GM20431 (cell line): ENCODE measurements at regions not wholly inside any gene's neighbourhood (a gene's known extent, or its start where the extent isn't known, plus 50 kb on each side); places are given as distances from the start of the nearest gene placed in this dataset.

ENCODE experiments used
- in situ Hi-C: fragments of 300-500 bp; cut with MseI, MboI; formaldehyde crosslinking; loops from one replicate; pipeline ENCODE4 v1.15.0; 2020; ENCODE audit warnings: low sequenced_read_pairs; ENCODE audit not compliant: unreplicated experiment

GRCh38 chr5:57582578-57583070, 100.0 kb upstream of the ACTBL2 start:
- in situ Hi-C loops = no loop called here

- in situ Hi-C loops = no loop called here
Observed at GRCh38 chr5:57581772-57582171, 99.2 kb upstream of the ACTBL2 start.

- in situ Hi-C loops = no loop called here
Observed at GRCh38 chr5:57581222-57581621, 98.6 kb upstream of the ACTBL2 start.

- in situ Hi-C loops = no loop called here
Observed at GRCh38 chr5:57577432-57578175, 95.0 kb upstream of the ACTBL2 start.

- in situ Hi-C loops = no loop called here
Observed at GRCh38 chr5:57576317-57576716, 93.7 kb upstream of the ACTBL2 start.

GRCh38 chr5:57575839-57576238, 93.2 kb upstream of the ACTBL2 start:
- in situ Hi-C loops = no loop called here

- in situ Hi-C loops = no loop called here
Observed at GRCh38 chr5:57572461-57572860, 89.8 kb upstream of the ACTBL2 start.

GRCh38 chr5:57569601-57570000, 87.0 kb upstream of the ACTBL2 start:
- in situ Hi-C loops = no loop called here

GRCh38 chr5:57568136-57568535, 85.5 kb upstream of the ACTBL2 start:
- in situ Hi-C loops = no loop called here

GRCh38 chr5:57566914-57567313, 84.3 kb upstream of the ACTBL2 start:
- in situ Hi-C loops = no loop called here

- in situ Hi-C loops = no loop called here
Observed at GRCh38 chr5:57561231-57561842, 78.7 kb upstream of the ACTBL2 start.

- in situ Hi-C loops = no loop called here
Observed at GRCh38 chr5:57559110-57559635, 76.6 kb upstream of the ACTBL2 start.

- in situ Hi-C loops = no loop called here
Observed at GRCh38 chr5:57552033-57552432, 69.4 kb upstream of the ACTBL2 start.

GRCh38 chr5:57551251-57551650, 68.6 kb upstream of the ACTBL2 start:
- in situ Hi-C loops = no loop called here

- in situ Hi-C loops = no loop called here
Observed at GRCh38 chr5:57550132-57550531, 67.5 kb upstream of the ACTBL2 start.

- in situ Hi-C loops = no loop called here
Observed at GRCh38 chr5:57549566-57549965, 67.0 kb upstream of the ACTBL2 start.

GRCh38 chr5:57540823-57541222, 58.2 kb upstream of the ACTBL2 start:
- in situ Hi-C loops = no loop called here

GRCh38 chr5:57539281-57539701, 56.7 kb upstream of the ACTBL2 start:
- in situ Hi-C loops = no loop called here

- in situ Hi-C loops = no loop called here
Observed at GRCh38 chr5:57538341-57538955, 55.8 kb upstream of the ACTBL2 start.

GRCh38 chr5:57537811-57538210, 55.2 kb upstream of the ACTBL2 start:
- in situ Hi-C loops = no loop called here
